Calu3 (cell line): ENCODE measurements at regions not wholly inside any gene's neighbourhood (a gene's known extent, or its start where the extent isn't known, plus 50 kb on each side); places are given as distances from the start of the nearest gene placed in this dataset.

Experiments used
- BruUV-seq: library from RNA; stranded (reverse); fragments of 400-500 nt; replicated peaks from 2 replicates; lab custom pipeline; 2021; lab: Mats Ljungman, UMichigan
- CTCF ChIA-PET: fragments of 300-600 bp; sonication (Branson Sonifier 250); formaldehyde crosslinking; loops from one replicate; lab custom pipeline; 2022; ENCODE audit warnings: antibody characterized with exemption; lab: Charles Lee
- DNase-seq: peaks from one replicate; pipeline ENCODE4 v3.0.0; 2022
- H3K27ac Mint-ChIP-seq: one replicate; pipeline ENCODE4 v1.8.0; 2022; ENCODE audit warnings: mixed read lengths; ENCODE audit not compliant: unreplicated experiment
- H3K27me3 Mint-ChIP-seq: one replicate; pipeline ENCODE4 v1.8.0; 2022; ENCODE audit warnings: mixed read lengths; ENCODE audit not compliant: unreplicated experiment
- H3K36me3 Mint-ChIP-seq: one replicate; pipeline ENCODE4 v1.8.0; 2022; ENCODE audit warnings: mild to moderate bottlenecking, moderate library complexity, mixed read lengths; ENCODE audit not compliant: insufficient read depth, unreplicated experiment
- H3K4me1 Mint-ChIP-seq: one replicate; pipeline ENCODE4 v1.8.0; 2022; ENCODE audit warnings: mild to moderate bottlenecking, low read depth, mixed read lengths; ENCODE audit not compliant: unreplicated experiment
- H3K4me3 Mint-ChIP-seq: one replicate; pipeline ENCODE4 v1.8.0; 2022; ENCODE audit warnings: mild to moderate bottlenecking, low read depth, moderate library complexity, mixed read lengths; ENCODE audit not compliant: unreplicated experiment
- H3K9me3 Mint-ChIP-seq: one replicate; pipeline ENCODE4 v1.8.0; 2022; ENCODE audit warnings: low read depth, mixed read lengths; ENCODE audit not compliant: unreplicated experiment
- intact Hi-C: fragments of 100-400 bp; cut with micrococcal nuclease; formaldehyde crosslinking; loops from one replicate; pipeline ENCODE4 v1.10.0; 2022; ENCODE audit not compliant: unreplicated experiment
- TF ChIP-seq, protein P1 (sequence below): fragments of 200-600 bp; IDR thresholded peaks from one replicate; pipeline ENCODE4 v1.8.0; 2022; ENCODE audit warnings: antibody characterized with exemption; ENCODE audit not compliant: unreplicated experiment

- H3K4me3 Mint-ChIP-seq = no peak overlapping the region
Observed at GRCh38 chr3:86554383-86554782, 436.6 kb downstream of the VGLL3 start.

DNA sequence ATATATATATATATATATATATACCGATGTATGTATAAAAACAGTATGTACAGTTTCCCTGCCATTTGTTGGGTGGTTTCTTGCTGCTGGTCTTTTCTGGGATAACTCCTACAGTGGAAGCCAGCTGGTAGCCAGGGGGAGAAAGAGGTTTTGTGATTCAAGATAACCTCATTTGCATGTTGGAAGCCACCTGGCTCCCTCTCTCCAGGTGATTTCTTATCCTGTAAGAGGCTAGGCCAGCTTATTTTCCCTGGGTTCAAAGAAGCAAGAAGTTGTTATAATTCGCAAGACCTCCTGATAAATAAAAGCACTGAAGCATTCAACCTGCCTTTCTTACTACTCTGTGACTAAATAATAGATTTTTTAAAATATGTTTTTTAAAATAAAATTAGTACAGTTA, 443.3 kb downstream of the VGLL3 start:
- CTCF ChIA-PET = no interaction called here
- no TSS peak for BruUV-seq
- no peaks in the 10 kb centered on the region for H3K36me3 Mint-ChIP-seq
- H3K9me3 Mint-ChIP-seq = peaks cover 3% of the 10 kb centered on the region
- no peak overlapping the region for H3K27ac Mint-ChIP-seq
- intact Hi-C loops = no loop called here
- TF ChIP-seq, protein P1, sequence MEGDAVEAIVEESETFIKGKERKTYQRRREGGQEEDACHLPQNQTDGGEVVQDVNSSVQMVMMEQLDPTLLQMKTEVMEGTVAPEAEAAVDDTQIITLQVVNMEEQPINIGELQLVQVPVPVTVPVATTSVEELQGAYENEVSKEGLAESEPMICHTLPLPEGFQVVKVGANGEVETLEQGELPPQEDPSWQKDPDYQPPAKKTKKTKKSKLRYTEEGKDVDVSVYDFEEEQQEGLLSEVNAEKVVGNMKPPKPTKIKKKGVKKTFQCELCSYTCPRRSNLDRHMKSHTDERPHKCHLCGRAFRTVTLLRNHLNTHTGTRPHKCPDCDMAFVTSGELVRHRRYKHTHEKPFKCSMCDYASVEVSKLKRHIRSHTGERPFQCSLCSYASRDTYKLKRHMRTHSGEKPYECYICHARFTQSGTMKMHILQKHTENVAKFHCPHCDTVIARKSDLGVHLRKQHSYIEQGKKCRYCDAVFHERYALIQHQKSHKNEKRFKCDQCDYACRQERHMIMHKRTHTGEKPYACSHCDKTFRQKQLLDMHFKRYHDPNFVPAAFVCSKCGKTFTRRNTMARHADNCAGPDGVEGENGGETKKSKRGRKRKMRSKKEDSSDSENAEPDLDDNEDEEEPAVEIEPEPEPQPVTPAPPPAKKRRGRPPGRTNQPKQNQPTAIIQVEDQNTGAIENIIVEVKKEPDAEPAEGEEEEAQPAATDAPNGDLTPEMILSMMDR = no peak
- DNase-seq = no peak
- no peak overlapping the region for H3K4me3 Mint-ChIP-seq
- H3K4me1 Mint-ChIP-seq = no peaks in the 10 kb centered on the region
- no peaks in the 10 kb centered on the region for H3K27me3 Mint-ChIP-seq

More at GRCh38 chr3:86554383-86554782, 436.6 kb downstream of the VGLL3 start:
- DNase-seq = no peak
- TF ChIP-seq, protein P1 = no peak
- H3K27ac Mint-ChIP-seq = no peak overlapping the region
- no peaks in the 10 kb centered on the region for H3K9me3 Mint-ChIP-seq
- BruUV-seq = no TSS peak
- no peaks in the 10 kb centered on the region for H3K27me3 Mint-ChIP-seq
- intact Hi-C loops = no loop called here
- H3K4me1 Mint-ChIP-seq = no peaks in the 10 kb centered on the region
- CTCF ChIA-PET = no interaction called here
- no peaks in the 10 kb centered on the region for H3K36me3 Mint-ChIP-seq

GRCh38 chr3:86537171-86537570, 453.8 kb downstream of the VGLL3 start:
- no peak overlapping the region for H3K27ac Mint-ChIP-seq
- peaks cover 2% of the 10 kb centered on the region for H3K9me3 Mint-ChIP-seq
- CTCF ChIA-PET = no interaction called here
- no TSS peak for BruUV-seq
- intact Hi-C loops = no loop called here
- no peak for DNase-seq
- no peaks in the 10 kb centered on the region for H3K36me3 Mint-ChIP-seq
- TF ChIP-seq, protein P1 = no peak
- no peaks in the 10 kb centered on the region for H3K4me1 Mint-ChIP-seq
- no peak overlapping the region for H3K4me3 Mint-ChIP-seq
- no peaks in the 10 kb centered on the region for H3K27me3 Mint-ChIP-seq

- H3K9me3 Mint-ChIP-seq = no peaks in the 10 kb centered on the region
- no peak overlapping the region for H3K4me3 Mint-ChIP-seq
- TF ChIP-seq, protein P1 = no peak
- H3K4me1 Mint-ChIP-seq = no peaks in the 10 kb centered on the region
- BruUV-seq = no TSS peak
- CTCF ChIA-PET = no interaction called here
- H3K36me3 Mint-ChIP-seq = no peaks in the 10 kb centered on the region
- H3K27ac Mint-ChIP-seq = no peak overlapping the region
- no peak for DNase-seq
- intact Hi-C loops = no loop called here
- H3K27me3 Mint-ChIP-seq = no peaks in the 10 kb centered on the region
Observed at GRCh38 chr3:86519819-86520218, 471.1 kb downstream of the VGLL3 start.
